Activated CD4-positive, CD25-positive, alpha-beta regulatory T cell treated with anti-CD3 and anti-CD28 coated beads, Interleukin-2, amount 50 U/mL, for 72 hours (primary cell): ENCODE measurements at regions not wholly inside any gene's neighbourhood (a gene's known extent, or its start where the extent isn't known, plus 50 kb on each side); places are given as distances from the start of the nearest gene placed in this dataset.
"Not testable (repeated sequence)": the region's sequence is repeated elsewhere in the genome, so short reads cannot be mapped to it uniquely, and the experiment has no call there.

Experiments
- DNase-seq: peaks from one replicate; pipeline ENCODE4 v3.0.0; 2021

- DNase-seq, result no peak
Measured at GRCh38 chr9:85142496-85142911, 473.0 kb downstream of the NTRK2 start.

- no peak for DNase-seq
Measured at GRCh38 chr9:85137696-85138095, 468.2 kb downstream of the NTRK2 start.

- no peak for DNase-seq
Measured at GRCh38 chr9:85136987-85137386, 467.5 kb downstream of the NTRK2 start.

GRCh38 chr9:85136507-85136906 is 467.0 kb downstream of the NTRK2 start:
- no peak for DNase-seq

GRCh38 chr9:85130764-85131163 is 461.2 kb downstream of the NTRK2 start:
- no peak for DNase-seq

- no peak for DNase-seq
Measured at GRCh38 chr9:85130260-85130659, 460.7 kb downstream of the NTRK2 start.

- no peak for DNase-seq
Measured at GRCh38 chr9:85129514-85129913, 460.0 kb downstream of the NTRK2 start.

- no peak for DNase-seq
Measured at GRCh38 chr9:85118990-85119755, 449.6 kb downstream of the NTRK2 start.

GRCh38 chr9:85117831-85118230 is 448.3 kb downstream of the NTRK2 start:
- no peak for DNase-seq

GRCh38 chr9:85115473-85115872 is 445.9 kb downstream of the NTRK2 start:
- DNase-seq, result no peak

- no peak for DNase-seq
Measured at GRCh38 chr9:85114799-85115198, 445.3 kb downstream of the NTRK2 start.

- DNase-seq, result no peak
Measured at GRCh38 chr9:85112933-85113418, 443.4 kb downstream of the NTRK2 start.

- no peak for DNase-seq
Measured at GRCh38 chr9:85112391-85112790, 442.9 kb downstream of the NTRK2 start.

- DNase-seq, result no peak
Measured at GRCh38 chr9:85108746-85109145, 439.2 kb downstream of the NTRK2 start.

- DNase-seq, result no peak
Measured at GRCh38 chr9:85108229-85108628, 438.7 kb downstream of the NTRK2 start.

GRCh38 chr9:85089188-85089969 is 419.9 kb downstream of the NTRK2 start:
- DNase-seq, result no peak

- DNase-seq, result no peak
Measured at GRCh38 chr9:85081963-85082362, 412.4 kb downstream of the NTRK2 start.

GRCh38 chr9:85079349-85079748 is 409.8 kb downstream of the NTRK2 start:
- DNase-seq, result no peak

- no peak for DNase-seq
Measured at GRCh38 chr9:85077944-85078343, 408.4 kb downstream of the NTRK2 start.

- not testable (repeated sequence) for DNase-seq
Measured at GRCh38 chr9:85077146-85077545, 407.6 kb downstream of the NTRK2 start.
